Neural progenitor cell (in vitro differentiated cells): ENCODE measurements at regions not wholly inside any gene's neighbourhood (a gene's known extent, or its start where the extent isn't known, plus 50 kb on each side); places are given as distances from the start of the nearest gene placed in this dataset.

Experiments
- CTCF ChIP-seq: fragments of 200-600 bp; sonication (generic); IDR thresholded peaks from 2 replicates; pipeline ENCODE4 v1.5.1; 2017; ENCODE audit warnings: antibody characterized with exemption, mild to moderate bottlenecking
- EZH2 ChIP-seq: fragments of 200-600 bp; sonication (generic); IDR thresholded peaks from 2 replicates; pipeline ENCODE4 v1.6.1; 2017; ENCODE audit warnings: antibody characterized with exemption, mild to moderate bottlenecking, moderate library complexity
- EZH2phosphoT487 ChIP-seq: fragments of 200-600 bp; sonication (generic); IDR thresholded peaks from 2 replicates; pipeline ENCODE4 v1.6.1; 2017; ENCODE audit warnings: antibody characterized with exemption

GRCh38 chr4:110730318-110730717, 107.4 kb upstream of the PITX2 start:
- no peak for TF ChIP-seq CTCF
- TF ChIP-seq EZH2, result no peak
- TF ChIP-seq EZH2phosphoT487, result no peak
